Activated naive CD4-positive, alpha-beta T cell treated with anti-CD3 and anti-CD28 coated beads, Interleukin-2, amount 50 U/mL, for 24 hours (primary cell): ENCODE measurements at regions not wholly inside any gene's neighbourhood (a gene's known extent, or its start where the extent isn't known, plus 50 kb on each side); places are given as distances from the start of the nearest gene placed in this dataset.
"Not testable (repeated sequence)": the region's sequence is repeated elsewhere in the genome, so short reads cannot be mapped to it uniquely, and the experiment has no call there.

Experiments used
- H3K27ac Mint-ChIP-seq: one replicate; pipeline ENCODE4 v1.8.0; 2021; ENCODE audit warnings: mild to moderate bottlenecking, mixed read lengths
- H3K27me3 Mint-ChIP-seq: one replicate; pipeline ENCODE4 v1.8.0; 2021; ENCODE audit warnings: mixed read lengths
- H3K36me3 Mint-ChIP-seq: one replicate; pipeline ENCODE4 v1.8.0; 2021; ENCODE audit warnings: mixed read lengths
- H3K4me1 Mint-ChIP-seq: one replicate; pipeline ENCODE4 v1.8.0; 2021; ENCODE audit warnings: mixed read lengths
- H3K4me3 Mint-ChIP-seq: one replicate; pipeline ENCODE4 v1.8.0; 2021; ENCODE audit warnings: mild to moderate bottlenecking, mixed read lengths
- H3K9me3 Mint-ChIP-seq: one replicate; pipeline ENCODE4 v1.8.0; 2021; ENCODE audit warnings: mixed read lengths

- H3K27me3 Mint-ChIP-seq: no peaks in the 10 kb centered on the region
- no peak overlapping the region for H3K4me3 Mint-ChIP-seq
- H3K4me1 Mint-ChIP-seq: no peaks in the 10 kb centered on the region
- H3K27ac Mint-ChIP-seq: no peak overlapping the region
- H3K36me3 Mint-ChIP-seq: no peaks in the 10 kb centered on the region
- no peaks in the 10 kb centered on the region for H3K9me3 Mint-ChIP-seq
Observed at GRCh38 chr4:179631321-179631720, 2189.1 kb upstream of the AGA start.

GRCh38 chr4:179634862-179635261 is 2192.6 kb upstream of the AGA start:
- Mint-ChIP-seq H3K4me1 (no peaks in the 10 kb centered on the region), H3K27ac (no peak overlapping the region), H3K4me3 (no peak overlapping the region), H3K9me3 (no peaks in the 10 kb centered on the region), H3K36me3 (no peaks in the 10 kb centered on the region), H3K27me3 (no peaks in the 10 kb centered on the region)

GRCh38 chr4:179662522-179662921 is 2220.3 kb upstream of the AGA start:
- Mint-ChIP-seq H3K36me3 (no peaks in the 10 kb centered on the region), H3K27ac (no peak overlapping the region), H3K4me3 (no peak overlapping the region), H3K4me1 (no peaks in the 10 kb centered on the region), H3K9me3 (peaks cover 9% of the 10 kb centered on the region), H3K27me3 (no peaks in the 10 kb centered on the region)

GRCh38 chr4:179663641-179664429 is 2221.6 kb upstream of the AGA start:
- H3K36me3 Mint-ChIP-seq: no peaks in the 10 kb centered on the region
- H3K27ac Mint-ChIP-seq: no peak overlapping the region
- no peak overlapping the region for H3K4me3 Mint-ChIP-seq
- H3K27me3 Mint-ChIP-seq: no peaks in the 10 kb centered on the region
- no peaks in the 10 kb centered on the region for H3K4me1 Mint-ChIP-seq
- peaks cover 9% of the 10 kb centered on the region for H3K9me3 Mint-ChIP-seq

GRCh38 chr4:179664430-179665027 is 2222.3 kb upstream of the AGA start:
- Mint-ChIP-seq H3K9me3 (peaks cover 9% of the 10 kb centered on the region), H3K4me3 (no peak overlapping the region), H3K27ac (no peak overlapping the region), H3K4me1 (no peaks in the 10 kb centered on the region), H3K36me3 (no peaks in the 10 kb centered on the region), H3K27me3 (no peaks in the 10 kb centered on the region)

- Mint-ChIP-seq H3K36me3 (no peaks in the 10 kb centered on the region), H3K4me1 (no peaks in the 10 kb centered on the region), H3K9me3 (peaks cover 9% of the 10 kb centered on the region), H3K4me3 (no peak overlapping the region), H3K27me3 (no peaks in the 10 kb centered on the region), H3K27ac (no peak overlapping the region)
Observed at GRCh38 chr4:179666226-179666625, 2224.0 kb upstream of the AGA start.

- H3K36me3 Mint-ChIP-seq: no peaks in the 10 kb centered on the region
- no peak overlapping the region for H3K4me3 Mint-ChIP-seq
- peaks cover 10% of the 10 kb centered on the region for H3K9me3 Mint-ChIP-seq
- H3K27ac Mint-ChIP-seq: no peak overlapping the region
- H3K4me1 Mint-ChIP-seq: no peaks in the 10 kb centered on the region
- no peaks in the 10 kb centered on the region for H3K27me3 Mint-ChIP-seq
Observed at GRCh38 chr4:179671609-179672008, 2229.4 kb upstream of the AGA start.

- Mint-ChIP-seq H3K4me1 (no peaks in the 10 kb centered on the region), H3K27ac (no peak overlapping the region), H3K9me3 (peaks cover 25% of the 10 kb centered on the region), H3K27me3 (no peaks in the 10 kb centered on the region), H3K36me3 (no peaks in the 10 kb centered on the region), H3K4me3 (no peak overlapping the region)
Observed at GRCh38 chr4:179678093-179678814, 2236.0 kb upstream of the AGA start.

GRCh38 chr4:179683661-179684060 is 2241.4 kb upstream of the AGA start:
- not testable (repeated sequence) for H3K4me1 Mint-ChIP-seq, H3K4me3 Mint-ChIP-seq, H3K9me3 Mint-ChIP-seq, H3K27me3 Mint-ChIP-seq, H3K27ac Mint-ChIP-seq, H3K36me3 Mint-ChIP-seq

- Mint-ChIP-seq H3K27ac (no peak overlapping the region), H3K4me1 (no peaks in the 10 kb centered on the region), H3K4me3 (no peak overlapping the region), H3K9me3 (peaks cover 7% of the 10 kb centered on the region), H3K27me3 (no peaks in the 10 kb centered on the region), H3K36me3 (no peaks in the 10 kb centered on the region)
Observed at GRCh38 chr4:179692222-179692621, 2250.0 kb upstream of the AGA start.

- Mint-ChIP-seq H3K9me3 (peaks cover 7% of the 10 kb centered on the region), H3K4me1 (no peaks in the 10 kb centered on the region), H3K4me3 (no peak overlapping the region), H3K27ac (no peak overlapping the region), H3K27me3 (no peaks in the 10 kb centered on the region), H3K36me3 (no peaks in the 10 kb centered on the region)
Observed at GRCh38 chr4:179695175-179695574, 2252.9 kb upstream of the AGA start.

- H3K9me3 Mint-ChIP-seq: peaks cover 4% of the 10 kb centered on the region
- no peaks in the 10 kb centered on the region for H3K27me3 Mint-ChIP-seq
- H3K4me3 Mint-ChIP-seq: no peak overlapping the region
- no peaks in the 10 kb centered on the region for H3K36me3 Mint-ChIP-seq
- H3K27ac Mint-ChIP-seq: no peak overlapping the region
- H3K4me1 Mint-ChIP-seq: no peaks in the 10 kb centered on the region
Observed at GRCh38 chr4:179698321-179698720, 2256.1 kb upstream of the AGA start.

- no peak overlapping the region for H3K27ac Mint-ChIP-seq
- no peaks in the 10 kb centered on the region for H3K27me3 Mint-ChIP-seq
- H3K9me3 Mint-ChIP-seq: peaks cover 16% of the 10 kb centered on the region
- H3K4me3 Mint-ChIP-seq: no peak overlapping the region
- H3K36me3 Mint-ChIP-seq: no peaks in the 10 kb centered on the region
- H3K4me1 Mint-ChIP-seq: no peaks in the 10 kb centered on the region
Observed at GRCh38 chr4:179709961-179710624, 2267.9 kb upstream of the AGA start.

- Mint-ChIP-seq H3K27me3 (no peaks in the 10 kb centered on the region), H3K4me1 (no peaks in the 10 kb centered on the region), H3K27ac (no peak overlapping the region), H3K9me3 (no peaks in the 10 kb centered on the region), H3K36me3 (no peaks in the 10 kb centered on the region), H3K4me3 (no peak overlapping the region)
Observed at GRCh38 chr4:179719766-179720450, 2277.7 kb upstream of the AGA start.

GRCh38 chr4:179726491-179726890 is 2284.3 kb upstream of the AGA start:
- H3K4me1 Mint-ChIP-seq, H3K27ac Mint-ChIP-seq, H3K4me3 Mint-ChIP-seq, H3K27me3 Mint-ChIP-seq, H3K9me3 Mint-ChIP-seq, H3K36me3 Mint-ChIP-seq: not testable (repeated sequence)
